ENCODE measurements at regions not wholly inside any gene's neighbourhood (a gene's known extent, or its start where the extent isn't known, plus 50 kb on each side); places are given as distances from the start of the nearest gene placed in this dataset.

DNA sequence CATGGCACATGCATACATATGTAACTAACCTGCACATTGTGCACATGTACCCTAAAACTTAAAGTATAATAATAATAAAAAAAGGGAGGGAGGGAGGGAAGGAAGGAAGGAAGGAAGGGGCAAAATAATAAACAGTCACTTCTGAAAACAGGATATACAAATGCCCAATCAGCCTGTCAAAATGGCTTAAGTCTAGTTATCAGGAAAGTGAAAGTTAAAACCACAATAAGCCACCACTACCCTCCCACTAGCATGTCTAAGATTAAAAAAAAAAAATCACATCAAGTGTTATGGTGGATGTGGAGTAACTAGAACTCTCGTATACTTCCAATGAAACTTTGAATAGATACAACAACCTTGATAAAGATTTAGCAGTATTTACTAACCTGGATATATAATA, 145.6 kb upstream of the GMNC start:
- TF ChIP-seq POLR2AphosphoS5 (IDR thresholded peaks at IDR 0.05; ENCODE audit: low read depth, low read length): no peak
- TF ChIP-seq POLR2A (IDR thresholded peaks at IDR 0.05; ENCODE audit: low read depth, low read length): no peak
- TF ChIP-seq TAF1 (IDR thresholded peaks at IDR 0.05; ENCODE audit: borderline replicate concordance, low read depth, low read length): no peak

Data from GM12892 (cell line).